DMS79 (cell line): ENCODE measurements at regions not wholly inside any gene's neighbourhood (a gene's known extent, or its start where the extent isn't known, plus 50 kb on each side); places are given as distances from the start of the nearest gene placed in this dataset.
"Not testable (repeated sequence)": the region's sequence is repeated elsewhere in the genome, so short reads cannot be mapped to it uniquely, and the experiment has no call there.

ENCODE experiments used
- DNase-seq: peaks from one replicate; lab custom pipeline; 2025; lab: John Stamatoyannopoulos, UW

GRCh38 chr2:109669731-109670130 lies 55.6 kb downstream of the SOWAHC start:
- no peak for DNase-seq

- no peak for DNase-seq
Measured at GRCh38 chr2:109670556-109671411, 56.6 kb downstream of the SOWAHC start.

- DNase-seq = no peak
Measured at GRCh38 chr2:109674894-109675534, 60.9 kb downstream of the SOWAHC start.

- DNase-seq = no peak
Measured at GRCh38 chr2:109675666-109676345, 61.6 kb downstream of the SOWAHC start.

GRCh38 chr2:109676346-109676902 lies 62.3 kb downstream of the SOWAHC start:
- peak; percentile 39 for DNase-seq

- peak; percentile 43 for DNase-seq
Measured at GRCh38 chr2:109677121-109677731, 63.1 kb downstream of the SOWAHC start.

- no peak for DNase-seq
Measured at GRCh38 chr2:109677835-109678580, 63.8 kb downstream of the SOWAHC start.

GRCh38 chr2:109678724-109679201 lies 64.6 kb downstream of the SOWAHC start:
- not testable (repeated sequence) for DNase-seq

- no peak for DNase-seq
Measured at GRCh38 chr2:109679225-109679624, 65.1 kb downstream of the SOWAHC start.

GRCh38 chr2:109679626-109680025 lies 65.5 kb downstream of the SOWAHC start:
- no peak for DNase-seq

GRCh38 chr2:109680523-109681297 lies 66.5 kb downstream of the SOWAHC start:
- DNase-seq = no peak

GRCh38 chr2:109681633-109682380 lies 67.6 kb downstream of the SOWAHC start:
- no peak for DNase-seq

GRCh38 chr2:109683452-109683851 lies 69.3 kb downstream of the SOWAHC start:
- no peak for DNase-seq

GRCh38 chr2:109685453-109685852 lies 71.3 kb downstream of the SOWAHC start:
- no peak for DNase-seq

GRCh38 chr2:109686921-109687320 lies 72.8 kb downstream of the SOWAHC start:
- no peak for DNase-seq

- no peak for DNase-seq
Measured at GRCh38 chr2:109689182-109689930, 75.2 kb downstream of the SOWAHC start.

GRCh38 chr2:109689973-109690372 lies 75.8 kb downstream of the SOWAHC start:
- DNase-seq = no peak

- DNase-seq = no peak
Measured at GRCh38 chr2:109690457-109690821, 76.3 kb downstream of the SOWAHC start.
